SK-N-SH (cell line): ENCODE measurements at regions not wholly inside any gene's neighbourhood (a gene's known extent, or its start where the extent isn't known, plus 50 kb on each side); places are given as distances from the start of the nearest gene placed in this dataset.
A peak's percentile ranks its signal among the peaks of the same experiment; 100 is the strongest.

ENCODE experiments used
- CTCF ChIA-PET: fragments of 300-600, 350-600 bp; formaldehyde crosslinking; extraction: SDS; loops from one replicate; lab custom pipeline; 2021; lab: Yijun Ruan, JAX
- POLR2A ChIA-PET: fragments of 350-600 bp; sonication (Branson Sonifier 250); formaldehyde crosslinking; extraction: SDS; loops from one replicate; lab custom pipeline; 2020; ENCODE audit warnings: antibody characterized with exemption, inconsistent platforms; lab: Yijun Ruan, JAX
- DNase-seq: peaks from one replicate; pipeline ENCODE4 v3.0.0; 2012
- H2AFZ ChIP-seq: fragments of 200-600 bp; sonication (generic); 2 replicates; pipeline ENCODE4 v1.8.1; 2016; ENCODE audit warnings: antibody characterized with exemption, mild to moderate bottlenecking, low read depth
- H3F3A ChIP-seq: fragments of 200-600 bp; sonication (generic); replicated peaks from 2 replicates; pipeline ENCODE3; 2016; ENCODE audit warnings: antibody characterized with exemption, mild to moderate bottlenecking; ENCODE audit not compliant: insufficient read depth
- H3K27ac ChIP-seq, 2 experiments: fragments of 200-500 bp in 1 of 2; fragments of 200-600 bp in 1 of 2; sonication (Bioruptor generic) in 1 of 2; sonication (generic), shearing (Covaris generic) in 1 of 2; 2 replicates each; pipeline versions ENCODE4 v1.5.1 to v1.6.1; 2014 to 2016; ENCODE audit warnings: low read depth in 2 of 2, inconsistent platforms in 1 of 2, low read length in 1 of 2, mild to moderate bottlenecking in 1 of 2, mixed read lengths in 1 of 2
- H3K27me3 ChIP-seq: fragments of 200-600 bp; sonication (generic), shearing (Covaris generic); 2 replicates; pipeline ENCODE4 v1.6.1; 2016; ENCODE audit warnings: mixed run types; ENCODE audit not compliant: insufficient read depth
- H3K36me3 ChIP-seq, 2 experiments: fragments of 200-500 bp in 1 of 2; fragments of 200-600 bp in 1 of 2; sonication (Bioruptor generic) in 1 of 2; sonication (generic) in 1 of 2; replicated peaks in 1 of 2; 2 replicates each; pipeline versions ENCODE3 to v1.5.1; 2014 to 2016; ENCODE audit warnings: low read length in 1 of 2, mild to moderate bottlenecking in 1 of 2; ENCODE audit not compliant: insufficient read depth in 2 of 2, control insufficient read depth in 1 of 2
- H3K4me1 ChIP-seq, 2 experiments: fragments of 200-500 bp in 1 of 2; fragments of 200-600 bp in 1 of 2; sonication (Bioruptor generic) in 1 of 2; sonication (generic), shearing (Covaris generic) in 1 of 2; 2 replicates each; pipeline versions ENCODE4 v1.5.1 to v1.6.1; 2014 to 2016; ENCODE audit warnings: low read depth in 1 of 2, low read length in 1 of 2, mixed run types in 1 of 2; ENCODE audit not compliant: insufficient read depth in 2 of 2, control insufficient read depth in 1 of 2
- H3K4me2 ChIP-seq: fragments of 200-600 bp; sonication (generic), shearing (Covaris generic); 2 replicates; pipeline ENCODE4 v1.6.1; 2017; ENCODE audit warnings: mixed run types
- H3K4me3 ChIP-seq, 2 experiments: fragments of 200-500 bp in 1 of 2; fragments of 200-600 bp in 1 of 2; sonication (Bioruptor generic) in 1 of 2; sonication (generic), shearing (Covaris generic) in 1 of 2; 2 replicates each; pipeline versions ENCODE4 v1.5.1 to v1.8.1; 2014 to 2016; ENCODE audit warnings: low read depth in 2 of 2, inconsistent platforms in 1 of 2, low read length in 1 of 2, mild to moderate bottlenecking in 1 of 2, mixed read lengths in 1 of 2, moderate library complexity in 1 of 2
- H3K79me2 ChIP-seq: fragments of 200-600 bp; sonication (generic); 2 replicates; pipeline ENCODE4 v1.8.1; 2017; ENCODE audit warnings: mild to moderate bottlenecking; ENCODE audit not compliant: insufficient read depth
- H3K9ac ChIP-seq: fragments of 200-600 bp; sonication (generic); 2 replicates; pipeline ENCODE4 v1.6.1; 2017; ENCODE audit warnings: mixed run types
- H3K9me2 ChIP-seq: fragments of 200-600 bp; sonication (generic); 2 replicates; pipeline ENCODE4 v1.6.1; 2017; ENCODE audit warnings: mixed run types
- H3K9me3 ChIP-seq: fragments of 200-600 bp; sonication (generic); 2 replicates; pipeline ENCODE4 v1.6.1; 2017; ENCODE audit warnings: mixed run types, mild to moderate bottlenecking, moderate library complexity
- H4K20me1 ChIP-seq: fragments of 200-600 bp; sonication (generic); 2 replicates; pipeline ENCODE4 v1.6.1; 2017; ENCODE audit warnings: mild to moderate bottlenecking, mixed run types; ENCODE audit not compliant: insufficient read depth
- FOXJ3 ChIP-seq: sonication (generic); formaldehyde crosslinking; IDR thresholded peaks from 2 replicates; pipeline ENCODE4 v1.5.1; 2020; ENCODE audit warnings: mild to moderate bottlenecking, missing genetic modification reagents
- FOXM1 ChIP-seq: IDR thresholded peaks from 2 replicates; pipeline ENCODE4 v1.4.0; 2012; ENCODE audit warnings: low read depth, mild to moderate bottlenecking
- GABPA ChIP-seq: IDR thresholded peaks from 2 replicates; pipeline ENCODE4 v1.4.0; 2012; ENCODE audit warnings: low read depth, mild to moderate bottlenecking
- GATA2 ChIP-seq: sonication (generic); formaldehyde crosslinking; IDR thresholded peaks from 2 replicates; pipeline ENCODE4 v1.5.0; 2020; ENCODE audit warnings: mild to moderate bottlenecking, missing genetic modification reagents
- IRF3 ChIP-seq: fragments of 150-350 bp; IDR thresholded peaks from 2 replicates; pipeline ENCODE4 v1.6.1; 2016; ENCODE audit warnings: mild to moderate bottlenecking, low read depth, low read length
- MEF2A ChIP-seq: IDR thresholded peaks from 2 replicates; pipeline ENCODE4 v1.4.0; 2012; ENCODE audit warnings: low read depth, borderline replicate concordance
- NFIC ChIP-seq: IDR thresholded peaks from 2 replicates; pipeline ENCODE4 v1.4.0; 2012; ENCODE audit warnings: borderline replicate concordance
- PBX3 ChIP-seq: IDR thresholded peaks from 2 replicates; pipeline ENCODE4; 2012
- RAD21 ChIP-seq: IDR thresholded peaks from 2 replicates; pipeline ENCODE4 v1.6.1; 2012; ENCODE audit warnings: mild to moderate bottlenecking, low read length
- RXRA ChIP-seq: IDR thresholded peaks from 2 replicates; pipeline ENCODE4 v1.4.0; 2012; ENCODE audit warnings: low read depth, mild to moderate bottlenecking, borderline replicate concordance
- TAF1 ChIP-seq: IDR thresholded peaks from 2 replicates; pipeline ENCODE4 v1.6.1; 2012; ENCODE audit warnings: low read depth, mild to moderate bottlenecking, low read length, moderate library complexity, borderline replicate concordance
- TCF12 ChIP-seq: IDR thresholded peaks from 2 replicates; pipeline ENCODE4 v1.4.0; 2012
- TEAD4 ChIP-seq: IDR thresholded peaks from 2 replicates; pipeline ENCODE4 v1.4.0; 2012; ENCODE audit warnings: mild to moderate bottlenecking, borderline replicate concordance; ENCODE audit not compliant: insufficient read depth
- USF1 ChIP-seq: IDR thresholded peaks from 2 replicates; pipeline ENCODE4 v1.4.0; 2012; ENCODE audit warnings: low read depth, borderline replicate concordance
- YY1 ChIP-seq: IDR thresholded peaks from 2 replicates; pipeline ENCODE4 v1.4.0; 2012; ENCODE audit warnings: low read depth, mild to moderate bottlenecking
- ZBTB33 ChIP-seq: IDR thresholded peaks from 2 replicates; pipeline ENCODE4 v1.4.0; 2012; ENCODE audit warnings: low read depth, borderline replicate concordance
- WGBS: methylation state at CpG from one replicate; pipeline ENCODE4 v1.1.6; 2017; ENCODE audit warnings: low lambda C conversion rate; 5-methylcytosine and 5-hydroxymethylcytosine counted together

GRCh38 chr5:87185838-87186237 lies 81.8 kb upstream of the RASA1 start:
- H3F3A ChIP-seq = peaks cover 6% of the 10 kb centered on the region
- H3K36me3 ChIP-seq = no peaks in the 10 kb centered on the region
- no peaks in the 10 kb centered on the region for H3K27me3 ChIP-seq
- no peak overlapping the region; the same call in 1 of the 2 replicates for H2AFZ ChIP-seq
- POLR2A ChIA-PET = no interaction called here
- H3K9me2 ChIP-seq = no peaks in the 10 kb centered on the region
- H3K9me3 ChIP-seq = no peaks in the 10 kb centered on the region
- DNase-seq = no peak
- no peaks in the 10 kb centered on the region for H4K20me1 ChIP-seq
- no peak overlapping the region for H3K9ac ChIP-seq
- no peak overlapping the region for H3K4me2 ChIP-seq
- H3K4me1 ChIP-seq = no peaks in the 10 kb centered on the region
- TF ChIP-seq GATA2 (CRISPR knock-in tag) (no peak), TAF1 (no peak), NFIC (no peak), RXRA (no peak), PBX3 (0 out of 2 replicates have a peak, but pooled peaks have one; percentile 32), GABPA (no peak), TCF12 (peak; percentile 17; the same call in 1 of the 2 replicates), USF1 (no peak), FOXJ3 (CRISPR knock-in tag) (no peak), RAD21 (no peak), TEAD4 (no peak), MEF2A (no peak), YY1 (no peak), IRF3 (no peak), ZBTB33 (no peak), FOXM1 (no peak)
- WGBS = 47% methylated on average over 3 of the region's 3 CpGs
- H3K79me2 ChIP-seq = no peaks in the 10 kb centered on the region
- CTCF ChIA-PET = no interaction called here
- H3K27ac ChIP-seq = no peak overlapping the region
- H3K4me3 ChIP-seq = no peak overlapping the region
